ENCODE measurements at regions not wholly inside any gene's neighbourhood (a gene's known extent, or its start where the extent isn't known, plus 50 kb on each side); places are given as distances from the start of the nearest gene placed in this dataset.

DNA sequence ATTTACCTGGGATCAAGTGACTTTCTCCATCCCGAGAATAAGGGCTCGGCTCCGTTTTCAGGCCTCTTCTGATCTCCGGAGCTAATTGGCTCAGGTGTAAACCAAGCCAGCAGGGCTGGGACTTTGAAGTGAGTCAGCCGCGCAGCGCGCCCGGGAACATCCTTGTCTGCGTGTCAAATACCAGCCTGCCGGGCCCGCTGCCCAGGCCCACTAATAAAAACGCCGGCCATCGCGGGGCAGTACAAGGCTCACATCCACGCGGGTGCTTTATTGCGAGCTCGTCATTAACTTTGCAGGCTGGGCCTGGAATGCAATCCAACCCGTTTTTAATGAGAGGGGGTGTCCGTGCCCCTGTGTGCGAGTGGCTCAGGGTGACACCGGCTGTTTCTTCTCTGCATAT lies 416.8 kb downstream of the IRX2 start:
- DNase-seq (ENCODE audit: low read depth), result no peak

DNA sequence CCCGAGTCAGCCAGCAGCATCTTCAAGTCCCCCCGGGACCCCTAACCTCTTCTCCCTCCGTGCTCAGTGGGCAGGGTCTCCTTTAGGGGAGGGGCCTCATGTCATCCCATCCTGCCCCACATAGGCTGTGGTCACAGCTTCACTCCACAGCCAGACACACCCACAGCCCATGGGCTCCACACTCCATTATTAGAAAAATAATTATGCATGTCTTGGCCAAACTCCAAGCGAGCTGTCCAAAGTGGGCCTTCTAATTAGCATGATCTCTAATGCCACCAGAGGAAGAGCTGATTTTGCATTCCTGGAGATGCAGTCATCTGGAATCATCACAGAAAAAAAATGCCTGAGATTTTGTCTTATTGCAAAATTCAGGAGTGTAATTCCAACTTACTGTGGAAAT lies 418.2 kb downstream of the IRX2 start:
- no peak for DNase-seq (ENCODE audit: low read depth)

DNA sequence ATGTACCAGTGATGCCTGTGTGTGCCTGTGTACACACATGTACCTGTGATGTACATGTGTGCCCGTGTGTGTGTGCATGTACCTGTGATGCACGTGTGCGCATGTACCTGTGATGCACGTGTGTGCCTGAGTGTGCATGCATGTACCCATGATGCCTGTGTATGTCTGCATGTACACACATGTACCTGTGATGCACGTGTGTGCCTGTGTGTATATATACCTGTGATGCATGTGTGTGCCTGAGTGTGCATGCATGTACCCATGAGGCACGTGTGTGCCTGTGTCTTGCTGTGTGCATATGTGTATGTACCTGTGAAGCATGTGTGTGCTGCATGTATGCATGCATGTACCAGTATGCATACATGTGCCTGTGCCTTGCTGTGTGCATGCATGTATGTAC lies 419.0 kb downstream of the IRX2 start:
- no peak for DNase-seq (ENCODE audit: low read depth)

DNA sequence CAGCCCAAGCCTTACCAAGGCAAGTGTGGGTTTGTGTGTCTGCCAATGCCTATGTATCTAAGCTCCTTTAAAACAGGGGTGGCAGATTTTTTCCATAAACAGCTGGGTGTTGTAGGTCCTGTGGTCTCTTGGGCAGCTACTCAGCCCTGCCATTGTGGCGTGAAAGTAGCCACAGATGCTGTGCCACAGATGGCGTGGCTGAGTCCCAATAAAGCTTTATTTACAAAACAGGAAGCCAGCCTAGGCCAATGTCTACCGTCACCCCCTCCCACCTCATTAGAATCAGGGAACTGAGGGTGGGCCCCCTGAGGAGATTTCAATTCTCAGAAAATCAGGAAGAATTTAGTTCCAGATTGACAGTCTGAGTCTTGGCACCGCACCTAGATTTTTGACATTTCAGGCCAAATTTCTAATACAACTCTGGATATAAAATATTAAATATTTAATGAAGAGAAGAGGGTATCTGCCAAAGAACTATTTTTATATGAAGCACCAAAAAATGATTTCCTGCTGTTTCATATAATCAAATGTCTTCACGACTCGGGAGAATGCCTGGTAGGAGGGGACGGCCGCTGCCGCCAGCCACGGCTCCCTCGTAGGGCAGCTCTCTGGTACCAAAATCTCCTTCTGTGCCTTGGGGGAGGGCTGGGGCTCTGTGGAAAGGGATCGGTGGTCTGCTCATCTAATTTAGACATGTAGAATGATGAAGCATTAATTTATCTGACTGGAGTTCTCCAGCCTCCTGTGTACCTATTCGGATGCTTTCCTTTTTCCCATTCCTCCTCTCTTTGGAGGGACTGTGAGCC lies 420.9 kb downstream of the IRX2 start:
- DNase-seq (ENCODE audit: low read depth), result no peak

DNA sequence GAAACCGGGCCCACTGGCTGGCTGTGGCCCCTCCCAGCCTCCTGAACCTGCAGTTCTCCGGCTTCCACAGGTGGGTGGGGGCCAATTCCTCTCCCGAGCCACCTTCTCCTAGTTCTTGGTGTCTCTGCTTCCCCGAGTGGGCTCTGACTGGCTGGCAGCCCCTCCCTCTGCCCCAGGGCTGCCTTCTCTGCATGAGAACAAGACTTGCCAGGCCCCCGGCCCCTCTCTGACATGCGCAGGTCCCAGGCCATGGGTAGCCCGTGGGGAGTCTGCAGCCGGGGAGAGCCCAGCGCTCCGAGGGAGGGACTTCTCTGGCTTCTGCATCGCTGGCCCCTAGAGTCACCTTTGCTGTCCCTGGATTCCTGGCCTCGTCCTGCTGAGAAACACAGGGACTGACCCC lies 421.7 kb downstream of the IRX2 start:
- no peak for DNase-seq (ENCODE audit: low read depth)

DNA sequence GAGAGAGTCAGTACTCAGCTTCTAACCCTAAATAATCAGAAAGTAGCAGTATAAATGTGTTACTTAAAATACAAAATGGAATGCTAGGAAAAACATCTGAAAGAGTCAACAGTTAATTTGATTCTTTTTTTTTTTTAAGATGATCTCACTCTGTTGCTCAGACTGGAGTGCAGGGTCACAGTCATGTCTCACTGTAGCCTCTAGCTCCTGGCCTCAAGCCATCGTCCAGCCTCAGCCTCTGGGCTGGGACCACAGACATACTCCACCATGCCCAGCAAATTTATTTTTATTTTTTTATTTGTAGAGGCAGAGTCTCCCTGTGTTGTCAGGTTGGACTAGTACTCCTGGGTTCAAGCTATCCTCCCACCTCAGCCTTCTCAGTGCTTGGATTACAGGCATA lies 424.9 kb downstream of the IRX2 start:
- no peak for DNase-seq (ENCODE audit: low read depth)

DNA sequence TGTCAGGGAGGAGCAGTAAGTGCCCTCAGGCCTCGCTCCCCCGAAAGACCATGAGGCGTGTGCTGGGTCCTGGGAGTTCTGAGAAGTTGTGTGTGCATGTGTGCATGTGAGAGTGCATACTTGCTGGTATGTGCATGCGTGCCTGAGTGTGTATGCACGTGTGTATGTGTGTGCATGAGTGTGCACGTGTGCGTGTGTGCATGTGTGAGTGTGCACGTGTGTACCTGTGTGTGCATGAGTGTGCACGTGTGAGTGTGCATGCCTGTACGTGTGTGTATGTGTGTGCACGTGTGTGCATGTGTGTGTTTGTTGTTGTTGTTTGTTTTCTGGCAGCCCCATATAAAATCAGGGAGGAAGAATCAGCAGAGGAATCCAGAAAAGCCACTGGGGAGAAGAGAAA lies 426.7 kb downstream of the IRX2 start:
- no peak for DNase-seq (ENCODE audit: low read depth)

DNA sequence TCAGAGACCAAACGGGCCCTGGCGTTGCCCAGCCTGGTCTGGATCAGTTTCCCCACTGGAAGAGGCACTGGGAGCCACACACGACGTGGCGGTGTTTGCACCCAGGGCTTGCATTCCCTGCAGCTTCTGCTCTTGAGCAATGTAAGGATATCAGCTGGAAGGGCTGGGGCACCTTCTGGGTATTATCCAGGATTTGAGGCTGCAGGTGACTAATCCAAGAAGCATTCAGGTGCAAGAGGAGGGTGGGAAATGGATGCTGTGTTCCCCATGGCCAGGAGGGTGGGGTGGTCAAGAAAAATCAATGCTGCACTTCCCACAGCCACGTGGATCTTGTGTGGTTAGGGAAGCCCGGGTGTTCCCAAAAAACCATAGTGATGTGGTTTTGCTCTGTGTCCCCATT lies 430.9 kb downstream of the IRX2 start:
- DNase-seq (ENCODE audit: low read depth), result no peak

DNA sequence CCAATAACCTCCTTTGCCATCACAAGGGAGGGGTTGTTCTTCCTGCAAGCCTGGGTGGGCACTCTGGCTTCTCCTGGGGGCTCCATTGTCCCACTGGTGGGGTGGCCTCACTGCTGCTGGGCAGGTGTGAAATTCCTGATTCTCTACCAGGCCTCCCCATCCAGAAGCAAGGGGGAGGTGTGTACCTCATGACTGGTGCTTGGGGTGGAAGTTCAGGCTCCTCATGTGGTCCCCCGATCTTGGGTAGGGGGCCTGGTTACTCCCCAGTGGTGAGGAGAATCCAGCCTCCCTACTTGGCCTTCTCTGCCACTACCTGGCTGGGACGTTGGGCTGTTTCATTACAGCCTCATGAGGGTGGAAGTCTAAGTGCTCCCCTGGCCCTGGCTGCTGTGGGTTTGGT lies 433.9 kb downstream of the IRX2 start:
- DNase-seq (ENCODE audit: low read depth), result no peak

DNA sequence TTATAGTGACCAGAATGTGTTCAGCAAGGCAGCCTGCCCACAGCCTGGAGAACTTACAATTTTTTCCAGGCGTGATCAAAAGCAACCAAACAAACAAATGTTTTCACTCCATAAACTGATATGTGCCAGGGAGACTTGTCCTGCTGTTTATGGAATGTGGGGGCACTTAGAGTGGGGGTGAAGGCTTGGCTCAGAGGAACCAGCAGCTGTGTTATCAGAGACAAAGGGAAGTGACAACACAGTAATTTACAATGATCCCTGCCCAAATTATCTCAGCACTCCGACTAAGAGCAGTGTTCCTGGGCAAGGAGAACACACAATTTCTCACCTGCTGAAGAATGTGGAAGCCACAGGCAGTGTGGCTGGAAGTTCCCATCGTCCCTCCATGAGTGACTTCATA lies 429.1 kb upstream of the IRX4 start:
- no peak for DNase-seq (ENCODE audit: low read depth)

DNA sequence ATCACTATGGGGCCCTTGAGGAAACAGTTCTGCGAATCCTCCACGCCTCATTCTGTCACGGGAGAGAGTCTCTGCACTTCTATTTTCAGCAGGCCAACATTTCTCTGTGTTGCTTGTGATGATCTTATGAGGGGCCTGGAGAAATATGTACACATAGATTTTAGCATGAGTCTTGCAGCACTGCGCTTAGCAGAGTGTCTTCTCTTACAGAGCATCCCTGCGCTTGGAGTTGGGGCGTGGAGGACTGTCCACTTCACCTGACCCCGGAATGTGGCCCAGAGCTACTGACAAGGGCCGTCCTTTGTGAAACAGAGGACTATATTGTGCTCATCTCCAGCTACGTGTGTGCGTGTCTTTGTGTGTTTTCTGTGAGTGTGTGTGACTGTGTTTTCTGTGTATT lies 428.2 kb upstream of the IRX4 start:
- DNase-seq (ENCODE audit: low read depth), result no peak

DNA sequence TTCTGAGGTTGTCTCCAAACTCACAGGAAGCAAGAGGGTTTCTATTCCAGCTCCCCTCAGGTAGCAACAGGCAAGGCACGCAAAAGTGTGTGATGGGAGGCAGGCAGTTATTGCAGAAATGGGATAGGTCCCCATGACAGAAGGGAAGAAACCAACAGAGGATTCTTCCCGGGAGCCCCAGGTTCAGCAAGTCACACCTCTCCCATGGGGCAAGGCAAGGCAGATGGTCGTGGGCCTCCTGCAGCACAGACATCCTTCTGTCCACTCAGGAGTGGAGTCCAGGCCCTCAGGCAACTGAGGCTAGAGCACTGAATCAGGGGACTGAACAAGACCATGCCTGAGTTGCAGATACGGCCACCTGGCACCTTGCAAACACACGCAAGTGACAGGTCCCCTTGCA lies 424.9 kb upstream of the IRX4 start:
- DNase-seq (ENCODE audit: low read depth), result no peak

DNA sequence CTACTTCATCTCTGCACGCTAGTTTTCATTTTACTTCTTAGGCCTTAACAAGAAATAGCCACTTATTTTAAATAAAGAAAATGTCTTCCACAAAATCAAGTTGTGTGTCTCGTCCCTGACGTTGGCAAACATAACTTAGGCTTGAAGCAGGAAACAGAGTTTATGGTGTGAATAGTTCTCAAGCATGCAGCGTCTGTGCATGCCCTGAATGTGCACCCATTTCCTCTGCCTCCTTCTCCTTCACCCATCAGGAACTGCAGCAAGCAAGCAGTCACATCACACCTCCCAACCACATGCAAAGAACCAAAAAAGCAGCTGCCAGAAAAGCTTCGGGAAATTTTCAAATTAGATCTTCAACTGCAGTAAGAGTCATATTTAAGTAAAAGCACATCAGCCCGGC lies 424.0 kb upstream of the IRX4 start:
- DNase-seq (ENCODE audit: low read depth), result no peak

DNA sequence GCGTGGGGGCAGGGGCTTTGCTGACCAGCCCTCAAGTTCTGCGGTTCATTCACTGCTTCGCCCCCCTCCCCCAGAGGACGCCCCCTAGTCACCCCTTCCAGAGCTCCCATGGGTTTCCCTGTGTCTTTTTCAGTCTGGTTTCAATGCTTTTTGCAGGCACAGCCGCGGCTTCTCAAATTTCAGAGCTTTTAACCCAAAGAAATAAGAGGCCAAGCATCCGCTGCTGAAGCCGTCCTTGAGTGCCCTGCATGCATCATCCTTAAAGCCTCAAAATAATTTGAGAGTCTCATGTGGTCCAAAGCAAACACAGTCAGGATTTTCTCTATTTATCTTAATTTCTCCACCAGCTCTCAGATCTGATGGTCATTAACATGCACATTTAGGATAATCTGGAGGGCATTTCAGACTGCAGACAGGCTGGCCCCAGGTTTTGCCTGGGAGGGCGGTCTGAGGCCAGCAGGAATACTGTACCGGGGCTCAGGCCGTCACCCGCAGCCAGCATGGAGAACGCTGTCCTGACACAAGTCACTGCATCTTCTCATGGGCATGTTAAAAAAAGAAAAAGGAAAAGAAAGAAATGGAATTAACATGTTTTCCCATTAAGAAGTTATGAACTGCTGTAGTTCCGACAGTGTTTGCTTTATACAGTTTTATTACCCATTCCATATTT lies 420.8 kb upstream of the IRX4 start:
- no peak for DNase-seq (ENCODE audit: low read depth)

DNA sequence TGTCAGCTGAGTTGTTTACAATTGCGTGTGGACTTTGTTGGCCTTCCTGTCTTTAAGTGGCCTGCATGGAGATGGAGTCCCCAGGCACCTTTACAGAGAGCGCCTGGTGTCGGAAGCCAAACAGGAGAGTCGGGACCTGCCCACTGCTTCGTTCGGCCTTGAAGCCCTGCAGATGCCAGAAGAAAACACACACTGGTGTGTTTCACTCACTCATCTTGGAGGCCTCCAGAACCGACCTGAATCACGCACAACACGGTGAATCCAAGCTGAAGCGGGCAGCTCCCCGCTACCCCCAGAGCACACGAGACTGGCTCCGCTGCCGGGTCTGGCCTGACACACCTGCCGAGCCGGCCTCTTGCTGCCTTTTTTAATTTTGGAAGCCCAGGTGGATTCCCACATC lies 419.4 kb upstream of the IRX4 start:
- no peak for DNase-seq (ENCODE audit: low read depth)

DNA sequence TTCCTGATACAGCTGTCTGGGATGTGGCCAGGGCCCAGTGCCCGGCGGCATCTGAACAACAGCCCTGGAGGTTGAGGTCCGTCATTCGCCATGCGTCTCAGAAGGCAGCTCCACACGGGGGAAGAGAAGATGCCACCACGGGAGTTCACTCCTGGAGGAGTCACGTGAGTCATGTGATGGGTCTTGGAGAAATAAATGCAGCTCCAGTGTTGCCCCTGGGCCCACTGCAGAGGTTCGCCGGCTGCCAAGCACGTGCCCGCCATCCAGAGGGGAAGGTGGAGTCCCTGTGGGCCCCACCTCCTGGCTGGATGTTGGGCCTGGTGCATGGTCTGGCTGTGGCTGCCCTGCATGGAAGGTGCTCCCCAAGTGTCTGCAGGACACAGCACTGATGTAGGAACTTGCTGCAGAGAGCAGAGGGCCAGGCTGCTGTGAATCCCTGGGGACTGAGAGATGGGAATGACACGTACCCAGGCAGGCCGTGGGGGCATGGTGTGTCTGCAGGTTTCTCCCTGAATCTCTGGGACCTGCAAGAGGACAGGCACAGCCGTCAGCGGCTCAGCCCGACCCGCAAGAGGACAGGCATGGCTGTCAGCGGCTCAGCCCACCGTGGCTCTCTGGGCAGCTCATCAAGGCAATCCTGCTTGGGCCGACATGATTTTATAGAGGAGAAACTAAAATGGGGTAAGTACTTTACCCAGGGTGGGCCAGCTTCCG lies 418.3 kb upstream of the IRX4 start:
- DNase-seq (ENCODE audit: low read depth), result no peak

DNA sequence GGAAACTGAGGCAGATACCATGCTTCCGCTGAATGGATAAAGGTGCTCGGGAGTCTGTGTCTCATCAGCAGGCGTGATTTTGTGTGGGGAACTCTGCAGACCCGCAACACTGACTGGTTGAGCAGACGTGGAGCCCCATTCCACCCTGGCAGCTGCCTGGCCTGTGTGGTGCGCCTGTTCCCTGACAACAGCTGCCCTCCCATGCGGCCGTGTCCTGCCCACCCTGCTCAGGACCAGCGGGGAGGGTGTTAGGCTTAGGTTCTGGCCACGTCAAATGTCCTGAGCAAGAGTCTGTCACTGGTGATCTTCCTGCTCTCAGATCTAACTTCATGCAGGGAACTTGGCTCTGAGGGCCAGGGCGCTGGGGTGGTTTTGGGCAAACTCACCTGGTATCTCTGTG lies 417.7 kb upstream of the IRX4 start:
- DNase-seq (ENCODE audit: low read depth), result no peak

DNA sequence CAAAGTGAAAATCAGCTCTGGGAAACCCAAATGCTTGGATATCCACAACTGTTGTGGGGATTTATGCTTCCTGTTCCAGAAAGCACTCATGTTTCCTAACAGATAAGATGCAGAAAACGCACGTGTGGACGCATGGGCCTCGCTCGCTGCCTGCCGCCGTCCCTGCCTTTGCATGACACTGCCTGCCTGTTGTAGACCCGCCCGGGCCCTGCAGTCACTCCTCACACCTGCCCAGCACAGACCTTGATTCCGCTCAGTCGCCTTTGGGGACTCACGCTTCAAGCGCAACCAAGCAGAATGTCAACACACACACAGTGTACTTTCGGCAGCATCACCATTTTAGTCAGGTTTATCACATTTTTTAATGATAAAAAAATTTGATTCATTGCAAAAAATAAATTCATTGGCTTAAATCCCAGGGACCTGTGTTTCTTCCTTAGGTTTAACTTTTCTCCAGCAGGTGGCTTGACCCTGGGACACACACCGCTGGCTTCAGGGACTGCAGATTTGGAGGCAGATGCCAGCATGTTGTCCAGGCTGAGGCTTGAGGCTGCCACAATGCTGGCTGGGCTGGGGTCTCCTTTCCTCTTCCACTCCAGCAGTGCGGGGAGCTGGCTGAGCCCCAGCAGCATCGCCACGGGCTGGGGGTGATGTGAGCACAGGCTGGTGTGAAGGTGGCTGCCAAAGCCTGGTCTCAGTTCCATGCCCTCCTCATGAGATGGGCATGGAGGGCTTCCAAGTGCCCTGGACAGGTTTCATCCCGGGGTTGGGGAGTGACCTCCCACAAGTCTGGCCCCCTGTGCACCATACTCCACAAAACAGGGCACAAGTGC lies 416.9 kb upstream of the IRX4 start:
- no peak for DNase-seq (ENCODE audit: low read depth)

DNA sequence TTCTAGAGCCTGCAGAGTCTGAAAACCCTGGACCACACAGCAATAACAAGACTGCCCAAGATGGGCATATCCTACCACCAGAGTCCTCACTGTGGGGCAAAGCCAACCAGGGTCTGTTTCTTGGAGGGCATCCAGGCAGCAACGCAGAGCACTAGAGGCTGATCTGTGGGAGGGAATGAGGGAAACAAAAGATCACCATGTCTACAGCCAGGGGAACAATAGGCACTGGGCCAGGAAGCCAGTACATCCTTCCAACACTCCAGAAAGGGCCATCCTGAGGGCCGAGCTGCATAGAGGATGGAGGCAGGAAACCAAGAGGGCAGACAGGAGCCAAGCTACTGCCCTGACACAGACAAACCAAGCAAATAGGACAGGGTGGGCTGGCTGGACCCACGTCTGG lies 416.1 kb upstream of the IRX4 start:
- no peak for DNase-seq (ENCODE audit: low read depth)

DNA sequence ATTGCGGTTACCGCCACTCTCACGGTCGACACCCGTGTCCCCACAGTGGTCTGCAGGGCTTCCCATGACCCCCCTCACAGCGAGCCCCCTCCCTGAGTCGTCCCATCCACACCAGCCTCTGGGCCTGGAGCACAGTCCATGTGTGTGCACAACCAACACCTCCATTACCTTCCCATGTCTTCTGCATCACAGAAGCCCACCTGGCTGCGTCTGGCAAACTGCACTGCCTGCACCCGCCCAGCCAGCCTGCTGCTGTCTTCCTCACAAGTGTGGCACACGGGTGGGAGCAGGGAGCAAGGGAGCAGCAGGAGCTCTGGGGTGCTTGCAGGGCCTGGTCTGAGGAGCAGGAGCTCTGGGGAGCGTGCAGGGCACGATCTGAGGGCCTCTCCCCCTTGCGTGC lies 415.3 kb upstream of the IRX4 start:
- DNase-seq (ENCODE audit: low read depth), result no peak

DNA sequence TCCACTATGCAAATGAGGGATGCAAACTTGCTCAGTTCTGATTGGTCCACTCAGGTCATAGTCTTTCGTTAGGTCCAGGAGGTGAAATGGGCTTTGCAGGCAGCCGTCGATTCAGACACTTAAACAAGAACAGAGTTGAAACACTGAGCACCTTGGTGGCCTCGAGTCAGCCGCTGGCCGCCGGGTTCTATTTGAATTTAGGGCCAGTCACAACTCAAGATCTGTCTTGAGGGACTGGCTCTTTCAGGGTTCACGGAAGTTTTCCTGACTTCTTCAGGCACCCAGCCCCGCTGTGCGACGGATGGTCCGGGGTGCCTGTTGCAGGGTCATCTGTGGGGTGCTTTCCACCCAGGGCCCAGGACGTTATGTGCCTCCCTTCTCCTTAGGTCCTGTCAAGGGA lies 412.8 kb upstream of the IRX4 start:
- DNase-seq (ENCODE audit: low read depth), result no peak

DNA sequence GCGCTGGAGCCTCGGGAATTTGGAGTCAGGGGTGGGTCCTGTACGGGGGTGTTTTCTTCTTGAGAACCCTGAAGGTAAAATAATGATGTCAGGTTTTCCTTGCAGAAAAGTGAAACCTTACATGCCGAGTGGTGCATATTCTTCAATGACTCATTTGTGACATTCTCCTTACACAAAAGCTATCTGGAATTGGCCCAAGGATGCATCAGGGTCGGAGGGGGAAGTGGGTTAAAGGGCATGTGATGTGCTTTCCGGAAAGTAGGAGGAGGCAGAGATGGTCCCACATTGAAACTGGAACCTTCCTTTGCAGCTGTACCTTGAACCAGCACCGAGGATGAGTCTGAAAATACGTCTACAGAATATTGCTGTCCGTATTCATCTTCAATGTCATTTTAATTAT lies 411.2 kb upstream of the IRX4 start:
- no peak for DNase-seq (ENCODE audit: low read depth)

Data from stimulated activated CD8-positive, alpha-beta memory T cell treated with anti-CD3 and anti-CD28 coated beads, Interleukin-15, amount 100 ng/mL, for 1 hour (primary cell).